ENCODE measurements at regions not wholly inside any gene's neighbourhood (a gene's known extent, or its start where the extent isn't known, plus 50 kb on each side); places are given as distances from the start of the nearest gene placed in this dataset.

- no peak overlapping the region for H2AFZ ChIP-seq (ENCODE audit: control insufficient read depth, low read depth, low read length)
- H3K9me3 ChIP-seq (replicated peaks; ENCODE audit: control insufficient read depth, insufficient read depth, low read length): no peaks in the 10 kb centered on the region
- no TSS peak for BruUV-seq (replicated peaks)
- TF ChIP-seq SIN3A (IDR thresholded peaks at IDR 0.05; ENCODE audit: low read depth, low read length): no peak
- no peak for TF ChIP-seq SP1 (IDR thresholded peaks at IDR 0.05; ENCODE audit: low read depth, low read length)
- no peak for TF ChIP-seq CUX1 (IDR thresholded peaks at IDR 0.05; ENCODE audit: insufficient replicate concordance, low read depth, low read length)
- no peak for TF ChIP-seq POLR2A (IDR thresholded peaks at IDR 0.05; ENCODE audit: low read depth, low read length)
- no peak for TF ChIP-seq NFIC (IDR thresholded peaks at IDR 0.05; ENCODE audit: low read depth, low read length)
- TF ChIP-seq CBX3 (IDR thresholded peaks at IDR 0.05; ENCODE audit: borderline replicate concordance, low read depth): no peak
- TF ChIP-seq CHD4 (IDR thresholded peaks at IDR 0.05): no peak
- no peak for TF ChIP-seq ZBTB11 (CRISPR knock-in tag; IDR thresholded peaks at IDR 0.05)
- no peak for TF ChIP-seq LARP7 (IDR thresholded peaks at IDR 0.05)
- no peak for TF ChIP-seq SMARCA5 (IDR thresholded peaks at IDR 0.05)
- no peak for TF ChIP-seq RELB (IDR thresholded peaks at IDR 0.05; ENCODE audit: low read depth)
- DNase-seq (ENCODE audit: low read depth, low spot score) (no peak), ATAC-seq (no peak), FAIRE-seq (no peak)
- H3K4me3 ChIP-seq: no peak overlapping the region
- no peaks in the 10 kb centered on the region for H3K4me1 ChIP-seq (ENCODE audit: control insufficient read depth, insufficient read depth, low read length)
- H3K4me2 ChIP-seq (ENCODE audit: control insufficient read depth, insufficient read depth): no peak overlapping the region
- ChIA-PET CTCF (interaction anchor here (1.0 to 1.9 kb wide), 2 partner anchors 11 to 13 kb away, joined by 4 to 5 read pairs; no protein-coding TSS in a partner anchor), RAD21 (ENCODE audit: unreplicated experiment) (no interaction called here), POLR2A (no interaction called here), SMC1A (ENCODE audit: uncharacterized antibody, unreplicated experiment) (interaction anchor here (1.2 to 1.4 kb wide), 2 partner anchors 11 to 328 kb away, joined by 3 read pairs; no protein-coding TSS in a partner anchor)
- H3K79me2 ChIP-seq (ENCODE audit: control insufficient read depth, insufficient read depth, low read length): no peaks in the 10 kb centered on the region
- in situ Hi-C loops (cut with MboI): no loop called here
- no peaks in the 10 kb centered on the region for H4K20me1 ChIP-seq (ENCODE audit: control insufficient read depth, insufficient read depth)
- intact Hi-C loops (cut with micrococcal nuclease; ENCODE audit: unreplicated experiment): no loop called here
- no peaks in the 10 kb centered on the region for H3K36me3 ChIP-seq (ENCODE audit: control insufficient read depth in 2 of 2, insufficient read depth in 2 of 2, low read length in 1 of 2)
- no peak overlapping the region for H3K9ac ChIP-seq (ENCODE audit: control insufficient read depth, insufficient read depth, low read length)
- 88% methylated on average over 5 of the region's 5 CpGs for WGBS (ENCODE audit: insufficient coverage, insufficient replicate concordance, low lambda C conversion rate, missing lambda C conversion rate)
- H3K27me3 ChIP-seq (replicated peaks in 1 of 2; ENCODE audit: control insufficient read depth in 2 of 2, insufficient read depth in 2 of 2, low read length in 1 of 2): 0 out of 4 replicates have a peak, but pooled peaks cover 0 to 2% of the 10 kb centered on the region in 2 experiments
- H3K27ac ChIP-seq (ENCODE audit: control insufficient read depth, insufficient read depth): no peak overlapping the region
Observed at GRCh38 chr12:69168363-69168762, 71.0 kb upstream of the CPSF6 start.
